HEK293 (cell line): ENCODE measurements at regions not wholly inside any gene's neighbourhood (a gene's known extent, or its start where the extent isn't known, plus 50 kb on each side); places are given as distances from the start of the nearest gene placed in this dataset.

Source experiments
- MYNN ChIP-seq: fragments of 450-650 bp; formaldehyde crosslinking; IDR thresholded peaks from 2 replicates; pipeline ENCODE4 v1.5.1; 2016; ENCODE audit warnings: missing biosample characterization, missing genetic modification characterization, borderline replicate concordance
- SP2 ChIP-seq: fragments of 450-650 bp; formaldehyde crosslinking; IDR thresholded peaks from 2 replicates; pipeline ENCODE4 v1.5.1; 2016; ENCODE audit warnings: missing biosample characterization, missing genetic modification characterization
- ZNF121 ChIP-seq: fragments of 450-650 bp; formaldehyde crosslinking; IDR thresholded peaks from 2 replicates; pipeline ENCODE4 v1.5.1; 2016; ENCODE audit warnings: missing biosample characterization, missing genetic modification characterization
- ZNF133 ChIP-seq: fragments of 450-650 bp; formaldehyde crosslinking; IDR thresholded peaks from 2 replicates; pipeline ENCODE4 v1.5.1; 2016; ENCODE audit warnings: missing biosample characterization, missing genetic modification characterization
- TF ChIP-seq, protein P1 (sequence below): fragments of 450-650 bp; formaldehyde crosslinking; IDR thresholded peaks from 2 replicates; pipeline ENCODE4 v1.5.1; 2016; ENCODE audit warnings: missing biosample characterization, missing genetic modification characterization
- TF ChIP-seq, protein P2 (sequence below): fragments of 450-650 bp; formaldehyde crosslinking; IDR thresholded peaks from 2 replicates; pipeline ENCODE4 v1.5.1; 2017; ENCODE audit warnings: missing biosample characterization, missing genetic modification characterization
- TF ChIP-seq, protein P3 (sequence below): fragments of 450-650 bp; formaldehyde crosslinking; IDR thresholded peaks from 2 replicates; pipeline ENCODE4 v1.5.1; 2016; ENCODE audit warnings: missing biosample characterization, missing genetic modification characterization
- TF ChIP-seq, protein P4 (sequence below): fragments of 450-650 bp; formaldehyde crosslinking; IDR thresholded peaks from 2 replicates; pipeline ENCODE4 v1.5.1; 2016; ENCODE audit warnings: missing biosample characterization, missing genetic modification characterization

DNA sequence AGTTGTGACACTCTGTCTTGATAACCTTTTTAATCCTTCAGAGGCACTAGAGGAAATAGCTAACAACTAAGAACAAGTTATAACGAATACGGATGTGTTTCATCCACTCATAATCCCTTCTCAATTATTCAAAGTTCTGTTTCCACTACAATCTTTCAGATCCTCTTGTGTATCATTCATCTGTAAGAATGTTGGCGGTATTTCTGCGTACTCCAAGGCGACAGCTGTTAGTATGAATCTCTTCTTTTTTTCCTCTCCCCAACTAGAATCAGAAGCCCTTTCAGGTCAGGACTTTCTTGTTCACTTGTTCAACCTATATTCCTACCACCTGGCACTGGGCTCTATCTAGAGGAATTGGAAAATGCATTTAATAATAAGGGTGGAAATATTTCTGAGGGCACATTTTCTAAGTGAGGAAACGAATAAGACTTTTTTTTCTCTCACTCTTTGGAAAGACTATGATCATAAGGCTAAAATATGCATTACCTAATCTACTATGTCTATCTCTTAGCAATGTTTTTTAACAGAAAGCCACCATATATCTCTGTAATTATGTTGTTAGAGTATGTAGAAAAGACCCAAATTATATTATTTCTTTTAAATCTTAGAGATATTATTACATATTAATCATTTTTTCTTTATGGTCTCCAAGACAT is 492.9 kb downstream of the PCDH20 start:
- TF ChIP-seq, protein P1, sequence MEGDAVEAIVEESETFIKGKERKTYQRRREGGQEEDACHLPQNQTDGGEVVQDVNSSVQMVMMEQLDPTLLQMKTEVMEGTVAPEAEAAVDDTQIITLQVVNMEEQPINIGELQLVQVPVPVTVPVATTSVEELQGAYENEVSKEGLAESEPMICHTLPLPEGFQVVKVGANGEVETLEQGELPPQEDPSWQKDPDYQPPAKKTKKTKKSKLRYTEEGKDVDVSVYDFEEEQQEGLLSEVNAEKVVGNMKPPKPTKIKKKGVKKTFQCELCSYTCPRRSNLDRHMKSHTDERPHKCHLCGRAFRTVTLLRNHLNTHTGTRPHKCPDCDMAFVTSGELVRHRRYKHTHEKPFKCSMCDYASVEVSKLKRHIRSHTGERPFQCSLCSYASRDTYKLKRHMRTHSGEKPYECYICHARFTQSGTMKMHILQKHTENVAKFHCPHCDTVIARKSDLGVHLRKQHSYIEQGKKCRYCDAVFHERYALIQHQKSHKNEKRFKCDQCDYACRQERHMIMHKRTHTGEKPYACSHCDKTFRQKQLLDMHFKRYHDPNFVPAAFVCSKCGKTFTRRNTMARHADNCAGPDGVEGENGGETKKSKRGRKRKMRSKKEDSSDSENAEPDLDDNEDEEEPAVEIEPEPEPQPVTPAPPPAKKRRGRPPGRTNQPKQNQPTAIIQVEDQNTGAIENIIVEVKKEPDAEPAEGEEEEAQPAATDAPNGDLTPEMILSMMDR (tag by site-specific recombination) = no peak
- TF ChIP-seq, protein P2, sequence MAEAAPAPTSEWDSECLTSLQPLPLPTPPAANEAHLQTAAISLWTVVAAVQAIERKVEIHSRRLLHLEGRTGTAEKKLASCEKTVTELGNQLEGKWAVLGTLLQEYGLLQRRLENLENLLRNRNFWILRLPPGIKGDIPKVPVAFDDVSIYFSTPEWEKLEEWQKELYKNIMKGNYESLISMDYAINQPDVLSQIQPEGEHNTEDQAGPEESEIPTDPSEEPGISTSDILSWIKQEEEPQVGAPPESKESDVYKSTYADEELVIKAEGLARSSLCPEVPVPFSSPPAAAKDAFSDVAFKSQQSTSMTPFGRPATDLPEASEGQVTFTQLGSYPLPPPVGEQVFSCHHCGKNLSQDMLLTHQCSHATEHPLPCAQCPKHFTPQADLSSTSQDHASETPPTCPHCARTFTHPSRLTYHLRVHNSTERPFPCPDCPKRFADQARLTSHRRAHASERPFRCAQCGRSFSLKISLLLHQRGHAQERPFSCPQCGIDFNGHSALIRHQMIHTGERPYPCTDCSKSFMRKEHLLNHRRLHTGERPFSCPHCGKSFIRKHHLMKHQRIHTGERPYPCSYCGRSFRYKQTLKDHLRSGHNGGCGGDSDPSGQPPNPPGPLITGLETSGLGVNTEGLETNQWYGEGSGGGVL (tag by site-specific recombination) = no peak
- TF ChIP-seq, protein P3, sequence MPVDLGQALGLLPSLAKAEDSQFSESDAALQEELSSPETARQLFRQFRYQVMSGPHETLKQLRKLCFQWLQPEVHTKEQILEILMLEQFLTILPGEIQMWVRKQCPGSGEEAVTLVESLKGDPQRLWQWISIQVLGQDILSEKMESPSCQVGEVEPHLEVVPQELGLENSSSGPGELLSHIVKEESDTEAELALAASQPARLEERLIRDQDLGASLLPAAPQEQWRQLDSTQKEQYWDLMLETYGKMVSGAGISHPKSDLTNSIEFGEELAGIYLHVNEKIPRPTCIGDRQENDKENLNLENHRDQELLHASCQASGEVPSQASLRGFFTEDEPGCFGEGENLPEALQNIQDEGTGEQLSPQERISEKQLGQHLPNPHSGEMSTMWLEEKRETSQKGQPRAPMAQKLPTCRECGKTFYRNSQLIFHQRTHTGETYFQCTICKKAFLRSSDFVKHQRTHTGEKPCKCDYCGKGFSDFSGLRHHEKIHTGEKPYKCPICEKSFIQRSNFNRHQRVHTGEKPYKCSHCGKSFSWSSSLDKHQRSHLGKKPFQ = no peak
- no peak for TF ChIP-seq SP2 (tag by site-specific recombination)
- TF ChIP-seq MYNN = no peak
- TF ChIP-seq, protein P4, sequence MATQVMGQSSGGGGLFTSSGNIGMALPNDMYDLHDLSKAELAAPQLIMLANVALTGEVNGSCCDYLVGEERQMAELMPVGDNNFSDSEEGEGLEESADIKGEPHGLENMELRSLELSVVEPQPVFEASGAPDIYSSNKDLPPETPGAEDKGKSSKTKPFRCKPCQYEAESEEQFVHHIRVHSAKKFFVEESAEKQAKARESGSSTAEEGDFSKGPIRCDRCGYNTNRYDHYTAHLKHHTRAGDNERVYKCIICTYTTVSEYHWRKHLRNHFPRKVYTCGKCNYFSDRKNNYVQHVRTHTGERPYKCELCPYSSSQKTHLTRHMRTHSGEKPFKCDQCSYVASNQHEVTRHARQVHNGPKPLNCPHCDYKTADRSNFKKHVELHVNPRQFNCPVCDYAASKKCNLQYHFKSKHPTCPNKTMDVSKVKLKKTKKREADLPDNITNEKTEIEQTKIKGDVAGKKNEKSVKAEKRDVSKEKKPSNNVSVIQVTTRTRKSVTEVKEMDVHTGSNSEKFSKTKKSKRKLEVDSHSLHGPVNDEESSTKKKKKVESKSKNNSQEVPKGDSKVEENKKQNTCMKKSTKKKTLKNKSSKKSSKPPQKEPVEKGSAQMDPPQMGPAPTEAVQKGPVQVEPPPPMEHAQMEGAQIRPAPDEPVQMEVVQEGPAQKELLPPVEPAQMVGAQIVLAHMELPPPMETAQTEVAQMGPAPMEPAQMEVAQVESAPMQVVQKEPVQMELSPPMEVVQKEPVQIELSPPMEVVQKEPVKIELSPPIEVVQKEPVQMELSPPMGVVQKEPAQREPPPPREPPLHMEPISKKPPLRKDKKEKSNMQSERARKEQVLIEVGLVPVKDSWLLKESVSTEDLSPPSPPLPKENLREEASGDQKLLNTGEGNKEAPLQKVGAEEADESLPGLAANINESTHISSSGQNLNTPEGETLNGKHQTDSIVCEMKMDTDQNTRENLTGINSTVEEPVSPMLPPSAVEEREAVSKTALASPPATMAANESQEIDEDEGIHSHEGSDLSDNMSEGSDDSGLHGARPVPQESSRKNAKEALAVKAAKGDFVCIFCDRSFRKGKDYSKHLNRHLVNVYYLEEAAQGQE (tag by site-specific recombination) = no peak
- no peak for TF ChIP-seq ZNF121
- no peak for TF ChIP-seq ZNF133 (tag by site-specific recombination)
